ENCODE measurements at regions not wholly inside any gene's neighbourhood (a gene's known extent, or its start where the extent isn't known, plus 50 kb on each side); places are given as distances from the start of the nearest gene placed in this dataset.

GRCh38 chr17:412211-413015, 59.8 kb upstream of the RPH3AL start:
- H3F3A ChIP-seq (replicated peaks; ENCODE audit: insufficient read depth) = peaks cover 4% of the 10 kb centered on the region
- WGBS (ENCODE audit: low lambda C conversion rate) = 59% methylated on average over 15 of the region's 15 CpGs
- H3K4me2 ChIP-seq = no peak overlapping the region
- H3K9ac ChIP-seq = no peak overlapping the region
- ChIA-PET CTCF (interaction anchor here (0.6 to 3.4 kb wide), 79 partner anchors 10 to 584 kb away, joined by 3 to 255 read pairs (median 5); partner anchors contain the start of genes GEMIN4, NXN, RFLNB and TIMM22), POLR2A (interaction anchor here (0.6 to 1.1 kb wide), 3 partner anchors 247 to 291 kb away, joined by 3 to 8 read pairs (median 4); no protein-coding TSS in a partner anchor)
- H3K79me2 ChIP-seq (ENCODE audit: insufficient read depth) = no peaks in the 10 kb centered on the region
- TF ChIP-seq RAD21 (IDR thresholded peaks at IDR 0.05; ENCODE audit: low read length) (peak; percentile 92), MAX (IDR thresholded peaks at IDR 0.05; ENCODE audit: low read depth) (peak; percentile 59; the same call in 1 of the 2 replicates), GATA2 (CRISPR knock-in tag; IDR thresholded peaks at IDR 0.05) (no peak), CTCF (IDR thresholded peaks at IDR 0.05) (peak; percentile 87), SMC3 (IDR thresholded peaks at IDR 0.05; ENCODE audit: low read depth, low read length) (peak; percentile 93), SIN3A (IDR thresholded peaks at IDR 0.05; ENCODE audit: borderline replicate concordance, low read depth, low read length) (no peak)
- H3K4me3 ChIP-seq (ENCODE audit: low read depth in 2 of 2, low read length in 1 of 2) = no peak overlapping the region; a peak in 1 of 4 replicates
- H3K4me1 ChIP-seq (ENCODE audit: control insufficient read depth in 1 of 2, insufficient read depth in 2 of 2, low read depth in 1 of 2, low read length in 1 of 2) = peaks cover 0 to 11% of the 10 kb centered on the region in 2 experiments; a peak in 1 of 4 replicates
- H3K27me3 ChIP-seq (ENCODE audit: insufficient read depth) = no peaks in the 10 kb centered on the region
- peak; percentile 73 for DNase-seq
- no peaks in the 10 kb centered on the region for H4K20me1 ChIP-seq (ENCODE audit: insufficient read depth)
- H3K36me3 ChIP-seq (replicated peaks in 1 of 2; ENCODE audit: control insufficient read depth in 1 of 2, insufficient read depth in 2 of 2, low read length in 1 of 2) = peaks cover 0 to 5% of the 10 kb centered on the region in 2 experiments
- no peaks in the 10 kb centered on the region for H3K9me3 ChIP-seq
- H3K27ac ChIP-seq (ENCODE audit: low read depth in 2 of 2, low read length in 1 of 2) = no peak overlapping the region
- H3K9me2 ChIP-seq = no peaks in the 10 kb centered on the region
- no peak overlapping the region for H2AFZ ChIP-seq (ENCODE audit: low read depth)

GRCh38 chr17:411421-412120, 59.0 kb upstream of the RPH3AL start:
- H3K27me3 ChIP-seq (ENCODE audit: insufficient read depth) = no peaks in the 10 kb centered on the region
- no peak for DNase-seq
- ChIA-PET CTCF (interaction anchor here (0.6 to 3.4 kb wide), 75 partner anchors 10 to 585 kb away, joined by 3 to 255 read pairs (median 5); partner anchors contain the start of genes GEMIN4, NXN, RFLNB and TIMM22), POLR2A (interaction anchor here (0.6 to 1.1 kb wide), 3 partner anchors 246 to 292 kb away, joined by 3 to 8 read pairs (median 4); no protein-coding TSS in a partner anchor)
- no peak for TF ChIP-seq ELF1 (IDR thresholded peaks at IDR 0.05)
- TF ChIP-seq NRF1 (IDR thresholded peaks at IDR 0.05; ENCODE audit: low read depth, low read length) = no peak
- TF ChIP-seq JUND (IDR thresholded peaks at IDR 0.05) = no peak
- TF ChIP-seq FOXM1 (IDR thresholded peaks at IDR 0.05; ENCODE audit: low read depth) = no peak
- no peak for TF ChIP-seq GABPA (IDR thresholded peaks at IDR 0.05; ENCODE audit: low read depth)
- no peak for TF ChIP-seq SIN3A (IDR thresholded peaks at IDR 0.05; ENCODE audit: borderline replicate concordance, low read depth, low read length)
- no peak for TF ChIP-seq YY1 (IDR thresholded peaks at IDR 0.05; ENCODE audit: low read depth)
- TF ChIP-seq MAX (IDR thresholded peaks at IDR 0.05; ENCODE audit: low read depth) = no peak
- no peak for TF ChIP-seq RXRA (IDR thresholded peaks at IDR 0.05; ENCODE audit: borderline replicate concordance, low read depth)
- TF ChIP-seq FOXJ3 (CRISPR knock-in tag; IDR thresholded peaks at IDR 0.05) = no peak
- TF ChIP-seq EP300 (IDR thresholded peaks at IDR 0.05; ENCODE audit: borderline replicate concordance in 1 of 2, low read depth in 1 of 2, low read length in 1 of 2) = no peak
- TF ChIP-seq FOSL2 (IDR thresholded peaks at IDR 0.05; ENCODE audit: borderline replicate concordance, low read depth) = no peak
- TF ChIP-seq EZH2phosphoT487 (IDR thresholded peaks at IDR 0.05; ENCODE audit: borderline replicate concordance, low read depth) = no peak
- TF ChIP-seq TEAD4 (IDR thresholded peaks at IDR 0.05; ENCODE audit: borderline replicate concordance, insufficient read depth) = no peak
- no peak for TF ChIP-seq MEF2A (IDR thresholded peaks at IDR 0.05; ENCODE audit: borderline replicate concordance, low read depth)
- no peak for TF ChIP-seq CTCF (IDR thresholded peaks at IDR 0.05)
- TF ChIP-seq TAF1 (IDR thresholded peaks at IDR 0.05; ENCODE audit: borderline replicate concordance, low read depth, low read length) = no peak
- H3K27ac ChIP-seq (ENCODE audit: low read depth in 2 of 2, low read length in 1 of 2) = no peak overlapping the region
- no peaks in the 10 kb centered on the region for H3K9me3 ChIP-seq
- no peaks in the 10 kb centered on the region for H3K9me2 ChIP-seq
- no peak overlapping the region for H2AFZ ChIP-seq (ENCODE audit: low read depth)
- H3K36me3 ChIP-seq (replicated peaks in 1 of 2; ENCODE audit: control insufficient read depth in 1 of 2, insufficient read depth in 2 of 2, low read length in 1 of 2) = peaks cover 0 to 5% of the 10 kb centered on the region in 2 experiments
- H3K4me2 ChIP-seq = peak overlapping the region; percentile 98
- WGBS (ENCODE audit: low lambda C conversion rate) = 87% methylated on average over 12 of the region's 12 CpGs
- no peaks in the 10 kb centered on the region for H3K79me2 ChIP-seq (ENCODE audit: insufficient read depth)
- peaks cover 4% of the 10 kb centered on the region for H3F3A ChIP-seq (replicated peaks; ENCODE audit: insufficient read depth)
- H4K20me1 ChIP-seq (ENCODE audit: insufficient read depth) = no peaks in the 10 kb centered on the region
- H3K4me3 ChIP-seq (ENCODE audit: low read depth in 2 of 2, low read length in 1 of 2) = 0 out of 4 replicates have a peak overlapping the region, but pooled peaks of 1 of the 2 experiments have one; percentile 94
- peaks cover 0 to 11% of the 10 kb centered on the region in 2 experiments; a peak in 1 of 4 replicates for H3K4me1 ChIP-seq (ENCODE audit: control insufficient read depth in 1 of 2, insufficient read depth in 2 of 2, low read depth in 1 of 2, low read length in 1 of 2)
- H3K9ac ChIP-seq = no peak overlapping the region

Data from SK-N-SH (cell line).